ENCODE measurements at regions not wholly inside any gene's neighbourhood (a gene's known extent, or its start where the extent isn't known, plus 50 kb on each side); places are given as distances from the start of the nearest gene placed in this dataset.

GRCh38 chr12:107331912-107332311 lies 238.6 kb upstream of the CRY1 start:
- TF ChIP-seq EZH2 (IDR thresholded peaks at IDR 0.05; ENCODE audit: insufficient read depth, poor library complexity, severe bottlenecking): no peak
- TF ChIP-seq EZH2phosphoT487 (IDR thresholded peaks at IDR 0.05; ENCODE audit: insufficient read depth, low read depth): no peak

Measured in GM23248 (cell line).